ENCODE measurements at regions not wholly inside any gene's neighbourhood (a gene's known extent, or its start where the extent isn't known, plus 50 kb on each side); places are given as distances from the start of the nearest gene placed in this dataset.

DNA sequence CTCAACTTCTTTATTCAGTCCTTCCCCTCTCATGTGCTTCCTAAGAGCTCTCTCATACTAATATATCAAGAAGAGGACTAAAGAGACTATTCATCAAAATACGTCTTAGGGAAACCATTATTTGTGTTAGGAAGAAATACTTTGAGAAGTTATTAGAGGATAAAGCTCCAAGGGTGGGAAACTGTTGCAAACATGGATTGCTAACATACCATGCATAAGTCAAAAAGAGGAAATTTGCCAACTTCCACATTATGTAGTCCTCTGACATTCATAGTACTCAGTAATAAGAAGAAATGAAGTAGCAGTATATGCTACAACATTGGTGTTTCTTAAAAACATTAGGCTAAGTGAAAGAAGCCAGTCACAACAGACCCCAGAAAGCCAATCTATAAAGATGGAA, 128.8 kb upstream of the CLEC14A start:
- no peak for TF ChIP-seq EZH2 (IDR thresholded peaks at IDR 0.05; ENCODE audit: insufficient read depth, poor library complexity, severe bottlenecking)
- no peak for TF ChIP-seq EZH2phosphoT487 (IDR thresholded peaks at IDR 0.05; ENCODE audit: insufficient read depth, low read depth)

Measured in GM23248 (cell line).